Ishikawa (cell line): ENCODE measurements at regions not wholly inside any gene's neighbourhood (a gene's known extent, or its start where the extent isn't known, plus 50 kb on each side); places are given as distances from the start of the nearest gene placed in this dataset.

ENCODE experiments used
- CEBPB ChIP-seq: IDR thresholded peaks from 2 replicates; pipeline ENCODE4 v1.6.1; 2012
- CREB1 ChIP-seq: IDR thresholded peaks from 2 replicates; pipeline ENCODE4 v1.6.1; 2012; ENCODE audit warnings: low read depth
- EGR1 ChIP-seq: IDR thresholded peaks from 2 replicates; pipeline ENCODE4 v1.6.1; 2012
- EP300 ChIP-seq: IDR thresholded peaks from 2 replicates; pipeline ENCODE4 v1.6.1; 2012; ENCODE audit warnings: borderline replicate concordance
- FOXM1 ChIP-seq: IDR thresholded peaks from 2 replicates; pipeline ENCODE4 v1.6.1; 2012; ENCODE audit warnings: low read depth, borderline replicate concordance
- MAX ChIP-seq: IDR thresholded peaks from 2 replicates; pipeline ENCODE4 v1.6.1; 2012
- NFIC ChIP-seq: IDR thresholded peaks from 2 replicates; pipeline ENCODE4 v1.6.1; 2012
- RAD21 ChIP-seq: IDR thresholded peaks from 2 replicates; pipeline ENCODE4 v1.6.1; 2012; ENCODE audit warnings: low read depth
- REST ChIP-seq: IDR thresholded peaks from 2 replicates; pipeline ENCODE4 v1.6.1; 2012; ENCODE audit warnings: low read depth, mild to moderate bottlenecking
- TAF1 ChIP-seq: IDR thresholded peaks from 2 replicates; pipeline ENCODE4 v1.6.1; 2012; ENCODE audit warnings: low read depth, mild to moderate bottlenecking
- TCF12 ChIP-seq: IDR thresholded peaks from 2 replicates; pipeline ENCODE4 v1.6.1; 2012; ENCODE audit warnings: low read depth
- TEAD4 ChIP-seq: IDR thresholded peaks from 2 replicates; pipeline ENCODE4 v1.6.1; 2012
- USF1 ChIP-seq: IDR thresholded peaks from 2 replicates; pipeline ENCODE4 v1.6.1; 2012
- YY1 ChIP-seq: IDR thresholded peaks from 2 replicates; pipeline ENCODE4 v1.6.1; 2012; ENCODE audit warnings: low read depth
- ZBTB7A ChIP-seq: IDR thresholded peaks from 2 replicates; pipeline ENCODE4 v1.6.1; 2012; ENCODE audit warnings: low read depth

- TF ChIP-seq FOXM1 (no peak), MAX (no peak), USF1 (no peak), CREB1 (no peak), TEAD4 (no peak), EP300 (no peak), TCF12 (no peak), REST (no peak), YY1 (no peak), CEBPB (no peak), ZBTB7A (no peak)
Observed at GRCh38 chrX:20329435-20329834, 62.7 kb upstream of the RPS6KA3 start.

- TF ChIP-seq YY1 (no peak), CREB1 (no peak), FOXM1 (no peak)
Observed at GRCh38 chrX:20325786-20326388, 59.2 kb upstream of the RPS6KA3 start.

- TF ChIP-seq USF1 (no peak), ZBTB7A (no peak), TEAD4 (no peak)
Observed at GRCh38 chrX:20322887-20323286, 56.2 kb upstream of the RPS6KA3 start.

- no peak for TF ChIP-seq NFIC
- TF ChIP-seq YY1, result no peak
- TF ChIP-seq TCF12, result no peak
- no peak for TF ChIP-seq EGR1
- no peak for TF ChIP-seq EP300
- TF ChIP-seq CREB1, result no peak
- TF ChIP-seq ZBTB7A, result no peak
- no peak for TF ChIP-seq TAF1
- no peak for TF ChIP-seq MAX
- no peak for TF ChIP-seq USF1
- no peak for TF ChIP-seq REST
Observed at GRCh38 chrX:20320461-20321159, 53.9 kb upstream of the RPS6KA3 start.

GRCh38 chrX:20319054-20319453, 52.3 kb upstream of the RPS6KA3 start:
- TF ChIP-seq ZBTB7A (no peak), RAD21 (no peak)

- no peak for TF ChIP-seq FOXM1
- no peak for TF ChIP-seq EP300
- TF ChIP-seq REST, result no peak
- no peak for TF ChIP-seq TAF1
- no peak for TF ChIP-seq CREB1
- TF ChIP-seq NFIC, result no peak
- TF ChIP-seq ZBTB7A, result no peak
- no peak for TF ChIP-seq USF1
Observed at GRCh38 chrX:20317873-20318272, 51.2 kb upstream of the RPS6KA3 start.
